ENCODE measurements at regions not wholly inside any gene's neighbourhood (a gene's known extent, or its start where the extent isn't known, plus 50 kb on each side); places are given as distances from the start of the nearest gene placed in this dataset.

- no peak for TF ChIP-seq CTCF (IDR thresholded peaks at IDR 0.05 in 2 of 3, conservative IDR thresholded peaks at IDR 0.05 in 1 of 3; ENCODE audit: borderline replicate concordance in 1 of 3, insufficient read depth in 1 of 3, low read depth in 2 of 3, low read length in 2 of 3)
- no peak for TF ChIP-seq POLR2A (IDR thresholded peaks at IDR 0.05; ENCODE audit: borderline replicate concordance, extremely low read depth, insufficient read depth, insufficient read length)
- TF ChIP-seq, protein P1, sequence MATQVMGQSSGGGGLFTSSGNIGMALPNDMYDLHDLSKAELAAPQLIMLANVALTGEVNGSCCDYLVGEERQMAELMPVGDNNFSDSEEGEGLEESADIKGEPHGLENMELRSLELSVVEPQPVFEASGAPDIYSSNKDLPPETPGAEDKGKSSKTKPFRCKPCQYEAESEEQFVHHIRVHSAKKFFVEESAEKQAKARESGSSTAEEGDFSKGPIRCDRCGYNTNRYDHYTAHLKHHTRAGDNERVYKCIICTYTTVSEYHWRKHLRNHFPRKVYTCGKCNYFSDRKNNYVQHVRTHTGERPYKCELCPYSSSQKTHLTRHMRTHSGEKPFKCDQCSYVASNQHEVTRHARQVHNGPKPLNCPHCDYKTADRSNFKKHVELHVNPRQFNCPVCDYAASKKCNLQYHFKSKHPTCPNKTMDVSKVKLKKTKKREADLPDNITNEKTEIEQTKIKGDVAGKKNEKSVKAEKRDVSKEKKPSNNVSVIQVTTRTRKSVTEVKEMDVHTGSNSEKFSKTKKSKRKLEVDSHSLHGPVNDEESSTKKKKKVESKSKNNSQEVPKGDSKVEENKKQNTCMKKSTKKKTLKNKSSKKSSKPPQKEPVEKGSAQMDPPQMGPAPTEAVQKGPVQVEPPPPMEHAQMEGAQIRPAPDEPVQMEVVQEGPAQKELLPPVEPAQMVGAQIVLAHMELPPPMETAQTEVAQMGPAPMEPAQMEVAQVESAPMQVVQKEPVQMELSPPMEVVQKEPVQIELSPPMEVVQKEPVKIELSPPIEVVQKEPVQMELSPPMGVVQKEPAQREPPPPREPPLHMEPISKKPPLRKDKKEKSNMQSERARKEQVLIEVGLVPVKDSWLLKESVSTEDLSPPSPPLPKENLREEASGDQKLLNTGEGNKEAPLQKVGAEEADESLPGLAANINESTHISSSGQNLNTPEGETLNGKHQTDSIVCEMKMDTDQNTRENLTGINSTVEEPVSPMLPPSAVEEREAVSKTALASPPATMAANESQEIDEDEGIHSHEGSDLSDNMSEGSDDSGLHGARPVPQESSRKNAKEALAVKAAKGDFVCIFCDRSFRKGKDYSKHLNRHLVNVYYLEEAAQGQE (IDR thresholded peaks at IDR 0.05; ENCODE audit: low read depth), result no peak
- TF ChIP-seq EZH2 (IDR thresholded peaks at IDR 0.05), result no peak
- no peak for TF ChIP-seq POLR2AphosphoS5 (IDR thresholded peaks at IDR 0.05; ENCODE audit: low read depth, low read length)
Measured at GRCh38 chr12:32039347-32039746, 67.3 kb upstream of the BICD1 start.
